Uterus (tissue), 3 donors: ENCODE measurements at regions not wholly inside any gene's neighbourhood (a gene's known extent, or its start where the extent isn't known, plus 50 kb on each side); places are given as distances from the start of the nearest gene placed in this dataset.

ENCODE experiments used
- DNase-seq, 2 donors: peaks; one replicate each; pipeline ENCODE4 v3.0.0-alpha.2; 2019 to 2020
- H3K27ac ChIP-seq, 2 donors: fragments of 200-600 bp; sonication (generic); 1 replicate in 1 of 2; 2 replicates in 1 of 2; pipeline ENCODE4 v1.5.1; 2016 to 2018
- H3K27me3 ChIP-seq, 2 donors: fragments of 200-600 bp; sonication (generic); one replicate each; pipeline ENCODE4 v1.5.1; 2018 to 2019; ENCODE audit warnings: control low read depth in 1 of 2
- H3K36me3 ChIP-seq, 2 donors: fragments of 200-600 bp; sonication (generic); one replicate each; pipeline ENCODE4 v1.5.1; 2019; ENCODE audit warnings: control low read depth in 1 of 2
- H3K4me1 ChIP-seq, 2 donors: fragments of 200-600 bp; sonication (generic); one replicate each; pipeline ENCODE4 v1.5.1; 2018 to 2019; ENCODE audit warnings: control low read depth in 1 of 2
- H3K4me3 ChIP-seq, 2 donors: fragments of 200-600 bp; sonication (generic); 1 replicate in 1 of 2; 2 replicates in 1 of 2; pipeline ENCODE4 v1.5.1; 2018 to 2019; ENCODE audit warnings: mild to moderate bottlenecking in 1 of 2
- H3K9me3 ChIP-seq, 2 donors: fragments of 200-600 bp; sonication (generic); one replicate each; pipeline ENCODE4 v1.5.1; 2019; ENCODE audit warnings: control low read depth in 1 of 2
- CTCF ChIP-seq, 4 experiments: fragments of 200-600 bp in 2 of 4; fragments of 450-650 bp in 2 of 4; sonication (generic) in 2 of 4; IDR thresholded peaks; one replicate each; pipeline ENCODE4 v1.5.1; 2016 to 2019; ENCODE audit warnings: antibody characterized with exemption in 4 of 4, mild to moderate bottlenecking in 2 of 4, moderate library complexity in 1 of 4
- POLR2A ChIP-seq, 2 donors: fragments of 450-650 bp; IDR thresholded peaks; one replicate each; pipeline ENCODE4 v1.6.1; 2016; ENCODE audit warnings: antibody characterized with exemption in 2 of 2, mild to moderate bottlenecking in 1 of 2, moderate library complexity in 1 of 2
- intact Hi-C: fragments of 100-400 bp; cut with DNase I; formaldehyde crosslinking; loops from one replicate; pipeline ENCODE4 v1.15.1; 2023; ENCODE audit warnings: low total_unique reads
- donor health status: DM: yes; HTN: yes; CAD: no.

GRCh38 chr6:167726043-167726621 lies 100.6 kb upstream of the AFDN start:
- Histone ChIP-seq H3K27me3 (no peaks in the 10 kb centered on the region), H3K36me3 (no peaks in the 10 kb centered on the region), H3K4me1 (no peaks in the 10 kb centered on the region), H3K27ac (no peak overlapping the region), H3K4me3 (no peak overlapping the region), H3K9me3 (no peaks in the 10 kb centered on the region)
- intact Hi-C loops = no loop called here
- TF ChIP-seq POLR2A (IDR thresholded peaks at IDR 0.05) (no peak), CTCF (IDR thresholded peaks at IDR 0.05) (no peak)
- DNase-seq = no peak

DNA sequence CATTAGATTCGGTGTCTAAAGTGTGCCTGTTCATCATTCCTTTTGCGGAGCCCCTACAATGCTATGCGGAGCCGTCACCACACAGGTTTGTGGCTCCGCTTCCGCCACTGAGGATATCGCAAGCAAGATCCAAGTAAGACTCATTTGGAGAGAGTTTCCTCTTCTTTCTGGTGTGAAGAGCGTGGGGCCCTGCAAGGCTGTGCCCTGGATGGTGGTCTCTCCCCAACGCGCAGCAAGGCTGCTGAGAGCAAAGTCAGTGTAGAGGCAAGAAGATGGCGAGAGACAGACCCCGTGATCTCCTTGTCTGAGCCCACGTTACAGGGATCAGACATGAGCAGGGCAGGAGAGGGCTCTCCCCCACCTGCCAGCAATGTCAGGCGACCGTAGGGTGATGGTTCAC lies 96.3 kb upstream of the AFDN start:
- H3K27ac ChIP-seq = no peak overlapping the region
- no peak for DNase-seq
- TF ChIP-seq CTCF (IDR thresholded peaks at IDR 0.05) = no peak
- TF ChIP-seq POLR2A (IDR thresholded peaks at IDR 0.05) = no peak
- no peaks in the 10 kb centered on the region for H3K36me3 ChIP-seq
- H3K4me3 ChIP-seq = no peak overlapping the region
- intact Hi-C loops = no loop called here
- H3K4me1 ChIP-seq = no peaks in the 10 kb centered on the region
- H3K27me3 ChIP-seq = no peaks in the 10 kb centered on the region
- H3K9me3 ChIP-seq = no peaks in the 10 kb centered on the region

DNA sequence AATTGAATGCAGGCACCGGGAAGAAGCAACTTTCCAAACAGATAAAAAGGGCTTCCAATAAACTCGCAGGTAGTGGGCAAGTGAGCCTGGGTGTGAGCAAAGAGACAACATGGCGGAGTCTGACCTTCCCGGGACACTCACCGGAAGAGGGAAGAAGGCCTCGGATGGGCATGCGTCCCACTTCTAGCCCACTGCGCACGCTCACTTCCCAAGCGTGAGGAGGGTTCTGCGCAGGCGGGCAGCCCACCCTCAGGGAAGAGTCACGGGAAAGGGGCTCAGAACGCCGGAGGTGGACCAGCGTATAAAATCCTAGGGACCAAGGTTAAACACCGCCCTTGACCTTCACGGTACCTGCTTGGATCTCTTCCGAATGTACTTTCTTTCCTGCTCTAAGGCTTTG lies 95.5 kb upstream of the AFDN start:
- Histone ChIP-seq H3K27ac (no peak overlapping the region), H3K9me3 (no peaks in the 10 kb centered on the region), H3K4me1 (no peaks in the 10 kb centered on the region), H3K4me3 (no peak overlapping the region), H3K27me3 (no peaks in the 10 kb centered on the region), H3K36me3 (no peaks in the 10 kb centered on the region)
- no peak for TF ChIP-seq POLR2A (IDR thresholded peaks at IDR 0.05)
- no peak for TF ChIP-seq CTCF (IDR thresholded peaks at IDR 0.05)
- intact Hi-C loops = no loop called here
- DNase-seq = no peak

- Histone ChIP-seq H3K4me3 (no peak overlapping the region), H3K4me1 (no peaks in the 10 kb centered on the region), H3K9me3 (no peaks in the 10 kb centered on the region), H3K27me3 (no peaks in the 10 kb centered on the region), H3K27ac (no peak overlapping the region), H3K36me3 (no peaks in the 10 kb centered on the region)
- DNase-seq = no peak
- TF ChIP-seq CTCF (IDR thresholded peaks at IDR 0.05) = no peak
- TF ChIP-seq POLR2A (IDR thresholded peaks at IDR 0.05) = no peak
- intact Hi-C loops = no loop called here
Measured at GRCh38 chr6:167731731-167732422, 94.8 kb upstream of the AFDN start.

DNA sequence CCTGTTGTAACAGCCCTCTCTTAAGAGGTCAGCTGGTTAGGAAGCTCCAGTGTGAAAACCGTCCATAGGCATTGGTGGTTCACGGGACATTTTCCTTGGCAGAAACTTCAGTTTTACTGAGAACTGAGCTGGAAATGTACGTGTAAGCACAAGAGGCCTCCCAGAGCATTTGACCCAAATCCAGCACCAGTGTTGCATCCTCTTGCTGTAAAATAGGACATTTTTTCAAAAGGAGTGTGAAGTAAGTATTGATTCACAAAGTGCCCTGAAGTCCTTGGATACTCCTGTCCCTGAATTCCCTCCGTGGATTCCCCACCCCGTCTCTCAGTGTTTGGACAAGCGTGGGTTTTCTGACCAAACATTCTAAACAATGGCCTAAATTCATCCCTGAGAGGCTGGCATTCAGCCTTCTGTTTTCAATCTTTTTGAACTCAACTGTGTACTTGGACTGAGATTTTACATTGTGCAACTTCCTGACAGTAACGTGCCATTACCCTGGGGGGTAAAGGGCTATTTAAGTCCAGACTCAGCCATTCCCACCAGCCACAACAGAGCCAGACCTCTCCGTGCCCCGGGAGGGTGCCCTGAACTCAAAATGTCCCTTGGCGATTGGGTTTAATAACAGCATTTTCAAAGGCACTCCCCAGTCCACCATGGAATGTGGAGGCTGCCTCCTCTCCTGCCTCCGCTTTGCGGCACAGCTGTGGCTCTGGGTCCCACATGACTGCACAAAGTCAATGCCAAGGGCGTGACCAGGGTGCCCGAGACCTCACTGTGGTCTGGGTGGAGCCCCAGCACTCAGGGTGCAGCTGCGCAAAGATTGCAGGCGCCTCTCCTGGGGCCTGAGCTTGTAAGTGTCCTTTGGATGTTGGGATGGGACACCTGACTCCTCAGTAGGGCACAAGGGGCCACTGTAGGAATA lies 92.7 kb upstream of the AFDN start:
- no peak for TF ChIP-seq CTCF (IDR thresholded peaks at IDR 0.05)
- TF ChIP-seq POLR2A (IDR thresholded peaks at IDR 0.05) = no peak
- H3K4me3 ChIP-seq = no peak overlapping the region
- H3K4me1 ChIP-seq = no peaks in the 10 kb centered on the region
- H3K36me3 ChIP-seq = no peaks in the 10 kb centered on the region
- intact Hi-C loops = no loop called here
- peak overlapping the region in 1 of 2 donors; percentile 63 for H3K27ac ChIP-seq
- no peaks in the 10 kb centered on the region for H3K9me3 ChIP-seq
- H3K27me3 ChIP-seq = no peaks in the 10 kb centered on the region
- DNase-seq = no peak
